Breast epithelium (tissue), 3 donors: ENCODE measurements at regions not wholly inside any gene's neighbourhood (a gene's known extent, or its start where the extent isn't known, plus 50 kb on each side); places are given as distances from the start of the nearest gene placed in this dataset.

Experiments
- CTCF ChIP-seq, 3 donors: fragments of 450-650 bp; IDR thresholded peaks; one replicate each; pipeline ENCODE4 v1.5.1; 2016 to 2017; ENCODE audit warnings: antibody characterized with exemption in 3 of 3, mild to moderate bottlenecking in 3 of 3, moderate library complexity in 3 of 3
- POLR2A ChIP-seq: fragments of 450-650 bp; IDR thresholded peaks from one replicate; pipeline ENCODE4 v1.6.1; 2016; ENCODE audit warnings: antibody characterized with exemption, mild to moderate bottlenecking, moderate library complexity

GRCh38 chr5:4911646-4912403 is 228.3 kb upstream of the ADAMTS16 start:
- TF ChIP-seq CTCF (IDR thresholded peaks at IDR 0.05), result no peak
- TF ChIP-seq POLR2A, result no peak
